Left hindlimb (tissue), 1 donor: ENCODE measurements at regions not wholly inside any gene's neighbourhood (a gene's known extent, or its start where the extent isn't known, plus 50 kb on each side); places are given as distances from the start of the nearest gene placed in this dataset.
"Not testable (repeated sequence)": the region's sequence is repeated elsewhere in the genome, so short reads cannot be mapped to it uniquely, and the experiment has no call there.

ENCODE experiments used
- DNase-seq: peaks from one replicate; pipeline ENCODE4 v3.0.0-alpha.2; 2018

- DNase-seq, result no peak
Observed at GRCh38 chr11:127803755-127804154, 783.6 kb downstream of the ETS1 start.

GRCh38 chr11:127800989-127801688 is 786.2 kb downstream of the ETS1 start:
- DNase-seq, result no peak

- DNase-seq, result no peak
Observed at GRCh38 chr11:127795326-127795725, 792.0 kb downstream of the ETS1 start.

- no peak for DNase-seq
Observed at GRCh38 chr11:127791844-127792243, 791.3 kb upstream of the KIRREL3 start.

GRCh38 chr11:127790592-127790991 is 790.0 kb upstream of the KIRREL3 start:
- no peak for DNase-seq

- no peak for DNase-seq
Observed at GRCh38 chr11:127789927-127790326, 789.4 kb upstream of the KIRREL3 start.

- not testable (repeated sequence) for DNase-seq
Observed at GRCh38 chr11:127772938-127773337, 772.4 kb upstream of the KIRREL3 start.

- not testable (repeated sequence) for DNase-seq
Observed at GRCh38 chr11:127768931-127769330, 768.4 kb upstream of the KIRREL3 start.

GRCh38 chr11:127766734-127767133 is 766.2 kb upstream of the KIRREL3 start:
- no peak for DNase-seq

GRCh38 chr11:127738771-127739286 is 738.3 kb upstream of the KIRREL3 start:
- DNase-seq, result no peak

- no peak for DNase-seq
Observed at GRCh38 chr11:127737499-127737898, 736.9 kb upstream of the KIRREL3 start.

GRCh38 chr11:127733552-127733951 is 733.0 kb upstream of the KIRREL3 start:
- no peak for DNase-seq

- DNase-seq, result no peak
Observed at GRCh38 chr11:127726367-127726766, 725.8 kb upstream of the KIRREL3 start.

- DNase-seq, result no peak
Observed at GRCh38 chr11:127723714-127724113, 723.1 kb upstream of the KIRREL3 start.

- DNase-seq, result no peak
Observed at GRCh38 chr11:127713226-127713625, 712.7 kb upstream of the KIRREL3 start.

GRCh38 chr11:127711748-127712147 is 711.2 kb upstream of the KIRREL3 start:
- no peak for DNase-seq

GRCh38 chr11:127710831-127711230 is 710.3 kb upstream of the KIRREL3 start:
- no peak for DNase-seq

- DNase-seq, result no peak
Observed at GRCh38 chr11:127709960-127710359, 709.4 kb upstream of the KIRREL3 start.

- no peak for DNase-seq
Observed at GRCh38 chr11:127693686-127694085, 693.1 kb upstream of the KIRREL3 start.

GRCh38 chr11:127683321-127683720 is 682.8 kb upstream of the KIRREL3 start:
- no peak for DNase-seq

- no peak for DNase-seq
Observed at GRCh38 chr11:127679816-127680545, 679.4 kb upstream of the KIRREL3 start.

- no peak for DNase-seq
Observed at GRCh38 chr11:127678631-127679030, 678.1 kb upstream of the KIRREL3 start.

GRCh38 chr11:127677660-127678425 is 677.3 kb upstream of the KIRREL3 start:
- no peak for DNase-seq
